Muscle of back (tissue), 3 donors: ENCODE measurements at regions not wholly inside any gene's neighbourhood (a gene's known extent, or its start where the extent isn't known, plus 50 kb on each side); places are given as distances from the start of the nearest gene placed in this dataset.

Source experiments
- DNase-seq, 3 donors: peaks; one replicate each; pipeline versions ENCODE4 v3.0.0 to v3.0.0-alpha.2; 2013

DNA sequence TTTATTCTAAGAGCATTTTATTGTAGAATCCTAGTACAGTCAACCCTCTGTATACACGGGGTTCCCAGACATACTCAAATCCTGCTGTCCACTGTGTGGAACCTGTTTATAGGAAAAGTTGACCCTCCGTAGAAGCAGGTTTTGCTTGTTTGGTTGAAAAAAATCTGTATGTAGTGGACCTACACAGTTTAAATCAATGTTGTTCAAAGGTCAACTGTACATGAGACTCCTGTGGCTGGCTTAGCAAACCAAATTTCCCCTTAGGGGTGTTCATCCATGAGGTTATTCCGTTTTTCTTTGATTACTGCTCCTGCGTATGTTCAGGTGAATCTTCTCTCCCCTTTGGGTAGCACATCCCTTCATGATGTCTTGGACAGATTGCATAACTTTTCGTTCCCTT, 387.0 kb upstream of the ZFP64 start:
- DNase-seq = no peak

DNA sequence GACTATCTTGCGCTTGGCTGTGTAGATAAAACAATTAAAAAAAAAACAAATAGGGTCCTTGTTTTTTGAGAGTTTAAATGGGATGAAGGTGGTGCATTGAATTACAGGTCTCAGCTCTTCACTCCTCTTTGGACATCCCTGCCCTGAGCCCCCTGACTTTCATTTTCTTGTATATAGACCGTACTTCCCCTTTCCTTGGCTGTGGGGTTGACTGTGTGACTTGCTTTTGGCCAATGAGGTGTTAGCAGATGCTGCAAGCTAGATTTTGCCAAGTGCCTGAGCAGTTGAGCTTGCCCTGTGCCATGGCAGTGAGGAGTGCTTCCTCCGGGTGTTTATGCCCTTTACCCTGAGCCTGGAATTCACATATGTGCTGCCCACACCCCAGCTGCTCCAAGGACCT, 386.1 kb upstream of the ZFP64 start:
- no peak for DNase-seq

DNA sequence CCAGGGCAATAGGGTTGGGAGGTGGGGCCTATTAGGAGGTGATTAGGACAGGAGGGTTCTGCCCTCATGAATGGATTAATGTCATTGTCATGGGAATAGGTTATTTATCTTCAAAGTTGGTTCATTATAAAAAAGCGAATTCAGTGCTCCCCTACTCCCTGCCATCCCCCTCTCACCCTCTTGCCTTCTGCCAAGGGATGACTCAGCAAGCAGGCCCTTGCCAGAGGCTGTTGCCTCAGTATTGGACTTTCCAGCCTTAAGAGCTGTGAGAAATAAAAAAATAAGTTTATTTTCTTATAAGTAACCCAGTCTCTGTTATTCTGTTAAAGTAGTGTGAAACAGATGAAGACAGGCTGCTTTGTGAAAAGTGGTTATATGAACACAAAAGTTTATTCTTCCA, 381.1 kb upstream of the ZFP64 start:
- no peak for DNase-seq

DNA sequence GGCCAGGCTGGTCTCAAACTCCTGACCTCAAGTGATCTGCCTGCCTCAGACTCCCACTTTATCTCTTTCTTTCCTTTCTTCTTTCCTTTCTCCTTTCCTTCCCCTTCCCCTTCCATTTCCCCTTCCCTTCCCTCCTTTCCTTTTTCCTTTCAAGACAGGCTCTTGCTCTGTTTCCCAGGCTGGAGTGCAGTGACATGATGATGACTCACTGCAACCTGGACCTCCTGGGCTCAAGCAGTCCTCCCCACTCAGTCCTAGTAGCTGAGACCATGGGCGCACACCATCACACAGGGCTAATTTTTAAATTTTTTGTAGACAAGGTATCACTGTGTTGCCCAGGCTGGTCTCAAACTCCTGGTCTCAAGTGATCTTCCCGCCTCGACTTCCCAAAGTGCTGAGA, 377.6 kb upstream of the ZFP64 start:
- DNase-seq = no peak

- DNase-seq = no peak
Measured at GRCh38 chr20:52565614-52566013, 374.0 kb upstream of the ZFP64 start.

GRCh38 chr20:52564594-52564993, 373.0 kb upstream of the ZFP64 start:
- no peak for DNase-seq

GRCh38 chr20:52552181-52552872, 360.7 kb upstream of the ZFP64 start:
- DNase-seq = peak in 1 of 3 donors; percentile 74

GRCh38 chr20:52542131-52542530, 350.6 kb upstream of the ZFP64 start:
- no peak for DNase-seq

DNA sequence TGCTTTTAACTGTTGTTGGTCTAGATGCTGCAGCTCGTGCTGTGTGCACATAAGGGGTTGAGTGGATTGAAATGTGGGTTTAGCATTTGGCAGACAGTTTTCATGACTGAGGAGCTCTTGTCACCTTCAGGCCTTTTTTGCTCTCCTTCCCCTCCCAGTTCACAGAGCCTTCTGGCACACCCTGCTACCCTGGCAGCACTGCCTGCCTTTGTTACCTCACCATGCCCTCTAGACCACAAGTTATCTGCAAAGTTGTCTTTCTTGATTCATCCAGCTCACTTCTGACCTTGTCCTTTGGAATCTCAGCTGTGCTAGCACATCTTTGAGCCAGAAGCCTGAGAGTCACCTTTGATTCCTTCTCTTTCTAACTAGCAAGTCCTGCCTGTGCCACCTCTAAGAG, 348.9 kb upstream of the ZFP64 start:
- DNase-seq = no peak

- DNase-seq = no peak
Measured at GRCh38 chr20:52539891-52540290, 348.3 kb upstream of the ZFP64 start.

GRCh38 chr20:52536841-52537400, 345.3 kb upstream of the ZFP64 start:
- no peak for DNase-seq

- DNase-seq = no peak
Measured at GRCh38 chr20:52536040-52536439, 344.5 kb upstream of the ZFP64 start.

DNA sequence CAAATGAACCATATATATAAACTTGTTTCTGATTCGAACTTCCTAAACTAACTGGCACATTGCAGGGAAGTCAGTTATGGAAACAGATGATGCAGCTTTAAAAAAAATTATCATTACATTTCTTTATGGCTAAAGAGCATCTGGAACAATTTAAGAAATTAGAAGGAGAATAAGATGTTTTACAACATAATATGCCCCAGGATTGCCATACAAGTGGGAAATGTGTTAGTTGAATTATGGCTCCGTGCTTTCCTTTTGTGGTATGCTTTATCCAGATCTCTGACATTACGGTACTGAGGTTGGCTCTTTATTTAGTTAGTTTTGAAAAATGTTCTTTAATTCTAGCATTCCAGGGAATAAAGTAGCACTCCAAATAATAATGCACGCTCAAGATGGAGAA, 343.0 kb upstream of the ZFP64 start:
- DNase-seq = peak in 1 of 3 donors; percentile 18

DNA sequence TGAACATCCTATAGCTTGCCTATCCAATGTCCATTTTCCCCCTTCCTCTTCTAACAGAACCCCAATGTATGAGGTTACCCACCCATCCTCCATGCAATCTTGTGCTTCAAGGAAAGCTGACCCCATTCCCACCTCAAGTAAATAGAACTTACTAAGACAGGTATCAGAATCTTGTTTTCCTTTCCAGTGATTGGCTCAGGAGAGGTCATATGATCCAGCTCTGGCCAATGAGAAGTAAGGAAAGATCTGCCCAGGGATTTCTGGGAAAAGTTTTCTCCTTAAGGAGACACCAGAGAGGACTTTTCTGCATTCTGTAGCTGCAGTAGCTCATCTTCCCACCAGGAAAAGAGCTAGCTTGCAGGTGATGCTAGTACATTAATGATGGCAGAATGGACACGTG, 341.8 kb upstream of the ZFP64 start:
- no peak for DNase-seq

DNA sequence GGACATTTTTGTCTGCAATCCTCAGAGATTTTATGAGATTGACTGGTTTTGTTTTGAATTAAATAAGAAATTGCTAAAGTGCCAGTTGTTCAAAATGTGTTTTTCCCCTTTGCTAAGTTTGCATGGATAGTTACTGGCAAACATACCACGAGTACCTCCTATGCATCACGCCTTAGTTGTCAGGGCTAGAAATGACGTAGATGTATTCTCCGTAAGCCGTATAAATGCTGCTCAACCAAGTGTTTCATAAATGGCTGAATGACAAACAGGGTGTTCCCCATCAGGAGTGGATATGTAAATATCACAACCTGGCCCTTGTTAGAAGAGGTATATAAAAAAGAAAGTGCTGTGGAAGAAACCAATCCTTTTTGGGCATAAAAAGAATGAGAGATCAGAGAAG, 341.1 kb upstream of the ZFP64 start:
- no peak for DNase-seq

DNA sequence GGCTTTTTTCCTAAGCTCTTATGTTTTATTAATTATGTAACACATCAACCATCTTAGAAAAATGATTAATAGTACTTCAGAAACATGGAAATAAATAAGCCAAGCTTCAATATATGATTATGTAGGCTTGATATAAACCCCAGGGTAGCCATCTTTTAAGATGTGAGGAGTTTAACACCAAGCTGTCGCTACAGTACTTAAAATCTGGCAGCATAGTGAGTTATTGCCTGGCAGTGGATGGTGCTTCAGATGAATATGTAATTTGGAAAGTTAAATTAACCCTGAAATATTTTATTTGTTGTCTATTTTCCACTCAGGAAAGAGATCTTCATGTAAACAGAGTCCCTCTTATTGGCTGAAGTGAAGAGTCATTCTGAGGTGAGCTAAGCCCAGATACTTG, 339.0 kb upstream of the ZFP64 start:
- no peak for DNase-seq

DNA sequence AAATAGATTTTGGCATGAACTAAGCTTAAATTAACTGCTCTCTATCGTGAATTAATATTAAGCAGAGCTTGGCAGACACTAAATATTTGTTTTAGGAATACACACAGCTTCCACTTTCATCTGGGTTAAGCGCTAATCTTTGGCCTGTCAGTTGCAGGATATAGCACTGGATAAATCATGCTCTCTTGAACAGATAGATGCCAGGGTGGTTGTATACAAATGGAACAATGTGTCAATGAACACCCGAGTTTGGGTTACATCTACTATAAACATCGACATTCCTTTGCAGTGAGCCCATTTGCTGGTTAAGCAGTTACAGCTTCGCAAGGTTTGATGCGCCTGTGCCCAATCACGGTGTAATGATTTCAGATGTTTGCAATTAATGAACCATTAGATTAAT, 338.2 kb upstream of the ZFP64 start:
- DNase-seq = peak in 2 of 3 donors; percentile 4 to 58

- DNase-seq = peak in 1 of 3 donors; percentile 8
Measured at GRCh38 chr20:52524861-52525260, 333.3 kb upstream of the ZFP64 start.

GRCh38 chr20:52518735-52519134, 327.2 kb upstream of the ZFP64 start:
- DNase-seq = no peak

DNA sequence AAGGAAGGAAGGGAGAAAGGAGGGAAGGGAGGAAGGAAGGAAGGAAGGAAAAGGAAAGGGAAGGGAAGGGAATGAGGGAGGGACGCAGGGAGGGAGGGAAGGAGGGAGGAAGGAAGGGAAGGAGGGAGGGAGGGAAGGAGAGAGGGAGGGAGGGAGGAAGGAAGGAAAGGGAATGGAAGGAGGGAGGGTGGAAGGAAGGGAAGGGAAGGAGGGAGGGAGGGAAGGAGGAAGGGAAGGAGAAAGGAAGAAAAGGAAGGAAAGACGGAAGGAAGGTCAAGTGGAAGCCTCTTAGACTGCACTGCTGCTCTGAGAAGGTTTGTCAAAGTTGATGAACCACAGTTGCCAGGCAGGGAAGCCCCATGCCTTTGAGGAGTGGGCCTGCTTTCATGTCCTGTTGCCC, 324.3 kb upstream of the ZFP64 start:
- no peak for DNase-seq

DNA sequence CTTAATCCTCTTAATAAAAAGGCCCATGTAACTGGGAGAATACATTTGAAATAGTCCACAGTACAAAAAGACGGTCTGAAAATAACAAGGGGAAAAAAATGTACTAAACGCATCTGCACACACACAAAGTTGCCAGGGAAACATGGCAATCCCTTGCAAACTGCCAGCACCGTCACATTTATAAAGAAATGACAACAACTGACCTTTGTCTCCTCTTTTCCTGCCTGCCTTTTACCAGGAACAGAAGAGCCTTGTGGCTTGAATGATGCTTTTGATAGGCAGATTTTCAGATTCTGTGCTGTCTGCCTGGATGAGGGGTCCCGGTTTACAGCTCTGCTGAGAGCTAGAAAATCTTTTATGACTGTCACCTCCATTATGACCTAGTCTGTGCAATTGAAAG, 308.6 kb upstream of the ZFP64 start:
- no peak for DNase-seq

GRCh38 chr20:52497731-52498130, 306.2 kb upstream of the ZFP64 start:
- DNase-seq = no peak

- DNase-seq = no peak
Measured at GRCh38 chr20:52496191-52496590, 304.6 kb upstream of the ZFP64 start.

- peak in 2 of 3 donors; percentile 37 to 96 for DNase-seq
Measured at GRCh38 chr20:52494244-52494643, 302.7 kb upstream of the ZFP64 start.
